ENCODE measurements at regions not wholly inside any gene's neighbourhood (a gene's known extent, or its start where the extent isn't known, plus 50 kb on each side); places are given as distances from the start of the nearest gene placed in this dataset.
"Not testable (repeated sequence)": the region's sequence is repeated elsewhere in the genome, so short reads cannot be mapped to it uniquely, and the experiment has no call there.

DNA sequence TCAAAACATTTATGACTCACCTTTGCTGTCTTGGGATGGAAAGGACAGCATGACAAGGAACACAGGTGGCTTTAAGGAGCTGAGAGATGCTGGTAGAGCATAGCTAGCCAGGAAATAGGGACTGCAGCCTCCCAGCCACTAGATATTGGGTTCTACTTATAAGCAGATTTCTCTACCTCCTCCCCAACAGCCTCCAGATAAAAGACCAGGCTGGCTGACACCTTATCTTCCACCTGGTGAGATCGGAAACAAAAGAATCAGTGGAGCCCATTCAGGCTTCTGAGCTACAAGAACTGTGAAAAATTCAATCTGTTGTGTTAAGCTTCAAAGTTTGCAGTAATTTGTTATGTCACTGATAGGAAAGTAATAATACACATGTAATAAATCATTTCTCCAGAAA, 1278.5 kb upstream of the ZEB2 start:
- DNase-seq, result no peak

GRCh38 chr2:145797692-145798091, 1277.8 kb upstream of the ZEB2 start:
- no peak for DNase-seq

DNA sequence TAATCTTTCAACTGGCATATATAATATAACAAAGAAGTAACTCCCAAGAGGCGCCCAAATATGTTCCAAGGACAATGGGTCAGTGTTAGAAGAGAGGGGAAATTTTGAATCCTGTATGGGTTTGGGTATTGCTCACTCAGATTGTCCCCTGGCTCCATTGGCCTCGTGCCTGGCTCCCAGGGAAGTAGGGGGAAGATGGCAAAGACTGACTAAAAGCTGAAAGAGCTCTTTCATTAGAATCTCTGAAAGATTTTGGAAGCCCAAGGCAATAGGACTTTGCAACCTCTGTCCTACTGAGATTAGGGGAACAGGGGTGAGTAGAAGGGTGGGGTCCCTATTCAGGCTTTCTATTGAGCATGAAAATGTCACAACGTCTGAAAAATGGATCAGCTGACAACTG, 1272.8 kb upstream of the ZEB2 start:
- DNase-seq, result no peak

DNA sequence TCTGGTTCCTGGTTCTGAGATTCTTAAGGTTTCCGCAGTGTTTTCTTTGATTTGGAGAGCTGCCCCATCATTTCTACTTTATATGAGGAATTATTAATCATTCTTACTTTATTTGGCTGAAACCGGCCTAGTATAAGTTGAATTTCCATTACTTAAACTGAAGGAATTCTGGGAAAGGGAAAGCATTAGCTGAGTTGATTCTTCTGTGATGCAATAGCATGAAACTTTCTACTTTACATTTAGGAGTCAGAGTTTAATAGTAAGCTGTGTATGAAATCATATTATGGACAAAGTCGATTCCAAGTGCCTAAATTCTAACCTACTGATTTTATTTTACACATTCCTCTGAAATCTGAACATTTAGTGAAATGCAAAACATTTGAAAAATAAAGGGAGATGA, 1269.7 kb upstream of the ZEB2 start:
- no peak for DNase-seq

DNA sequence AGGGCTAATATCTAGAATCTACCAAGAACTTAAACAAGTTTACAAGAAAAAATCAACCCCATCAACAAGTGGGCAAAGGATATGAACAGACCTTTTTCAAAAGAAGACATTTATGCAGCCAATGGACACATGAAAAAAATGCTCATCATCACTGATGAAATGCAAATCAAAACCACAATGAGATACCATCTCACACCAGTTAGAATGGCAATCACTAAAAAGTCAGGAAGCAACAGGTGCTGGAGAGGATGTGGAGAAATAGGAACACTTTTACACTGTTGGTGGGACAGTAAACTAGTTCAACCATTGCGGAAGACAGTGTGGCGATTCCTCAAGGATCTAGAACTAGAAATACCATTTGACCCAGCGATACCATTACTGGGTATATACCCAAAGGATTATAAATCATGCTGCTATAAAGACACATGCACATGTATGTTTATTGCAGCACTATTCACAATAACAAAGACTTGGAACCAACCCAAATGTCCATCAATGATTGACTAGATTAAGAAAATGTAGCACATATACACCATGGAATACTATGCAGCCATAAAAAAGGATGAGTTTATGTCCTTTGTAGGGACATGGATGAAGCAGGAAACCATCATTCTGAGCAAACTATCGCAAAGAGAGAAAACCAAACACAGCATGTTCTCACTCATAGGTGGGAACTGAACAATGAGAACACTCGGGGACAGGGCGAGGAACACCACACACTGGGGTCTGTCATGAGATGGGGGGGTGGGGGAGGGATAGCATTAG, 1267.9 kb upstream of the ZEB2 start:
- DNase-seq, result not testable (repeated sequence)

- not testable (repeated sequence) for DNase-seq
Measured at GRCh38 chr2:145782607-145783006, 1262.7 kb upstream of the ZEB2 start.

DNA sequence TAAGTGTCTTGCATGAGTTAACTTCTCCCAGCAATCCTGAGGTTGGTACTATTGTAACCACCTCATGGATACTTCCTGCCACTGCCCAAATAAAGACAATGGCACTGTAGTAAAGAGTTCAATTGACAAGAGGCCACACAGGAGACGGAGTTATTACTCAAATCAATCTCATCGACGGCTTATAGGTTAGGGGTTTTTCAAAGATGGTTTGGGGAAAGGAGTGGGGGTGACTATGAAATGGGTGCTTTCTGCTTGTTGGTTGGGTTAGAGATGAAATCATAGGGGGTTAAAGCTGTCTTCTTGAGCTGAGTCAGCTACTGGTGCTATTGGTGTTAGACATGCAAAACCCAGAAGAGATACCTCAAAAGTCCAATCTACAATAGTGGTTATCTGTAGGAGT, 1258.0 kb upstream of the ZEB2 start:
- DNase-seq, result no peak

DNA sequence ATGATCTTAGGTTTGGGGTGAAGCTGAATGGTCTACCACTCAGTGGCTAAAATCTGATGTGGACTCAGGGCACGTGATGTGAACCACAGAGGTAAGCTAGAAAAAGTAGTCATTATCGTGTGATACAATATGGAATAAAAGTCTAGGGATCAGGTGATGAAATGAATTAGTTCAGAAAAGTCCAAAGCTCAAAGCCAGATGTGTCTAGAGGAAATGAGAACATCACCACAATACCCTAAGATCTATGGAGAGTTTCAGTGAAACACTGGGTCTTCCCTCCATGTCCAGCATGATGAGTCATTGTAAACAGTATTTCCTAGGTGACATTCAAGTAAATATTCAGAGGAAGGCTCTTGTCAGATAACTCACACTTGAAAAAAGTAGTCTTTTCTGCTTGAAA, 1257.4 kb upstream of the ZEB2 start:
- no peak for DNase-seq

GRCh38 chr2:145775591-145775990, 1255.7 kb upstream of the ZEB2 start:
- no peak for DNase-seq

GRCh38 chr2:145771525-145771924, 1251.6 kb upstream of the ZEB2 start:
- no peak for DNase-seq

GRCh38 chr2:145769011-145769716, 1249.2 kb upstream of the ZEB2 start:
- DNase-seq, result no peak

DNA sequence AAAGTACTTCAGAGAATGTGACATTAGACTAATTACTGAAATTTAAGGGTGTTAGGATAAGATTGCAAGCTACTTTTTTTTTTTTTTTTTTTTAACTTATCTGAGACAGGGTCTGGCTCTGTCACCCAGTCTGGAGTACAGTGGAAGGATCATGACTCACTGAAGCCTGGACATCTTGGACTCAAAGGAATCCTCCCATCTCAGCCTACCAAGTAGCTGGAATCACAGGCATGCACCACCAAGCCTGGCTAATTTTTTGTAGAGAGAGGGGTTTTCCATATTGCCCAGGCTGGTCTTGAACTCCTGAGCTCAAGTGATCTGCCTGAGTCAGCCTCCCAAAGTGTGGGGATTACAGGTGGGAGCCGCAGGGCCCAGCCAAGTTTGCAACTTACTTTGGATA, 1246.0 kb upstream of the ZEB2 start:
- DNase-seq, result no peak

DNA sequence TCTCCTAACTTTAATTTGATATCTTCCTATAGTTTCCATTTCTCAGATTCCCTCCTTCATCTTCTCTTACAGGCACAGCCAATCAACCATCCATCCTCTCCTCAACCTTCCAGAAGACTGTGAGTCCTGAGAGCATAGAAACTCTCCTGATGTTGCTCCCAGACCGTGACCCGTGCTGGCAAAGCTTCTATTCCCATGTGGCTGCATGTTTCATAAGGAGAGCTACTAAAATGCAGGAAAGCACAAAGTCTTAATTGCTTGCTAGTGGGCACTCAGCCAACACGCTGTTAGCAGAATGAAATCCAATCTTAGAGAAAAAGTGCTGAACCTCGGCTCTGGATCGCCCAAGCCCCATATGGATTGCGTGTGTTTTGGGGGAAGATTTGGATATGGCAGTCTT, 1244.7 kb upstream of the ZEB2 start:
- no peak for DNase-seq

GRCh38 chr2:145760781-145761649, 1241.1 kb upstream of the ZEB2 start:
- DNase-seq, result no peak

DNA sequence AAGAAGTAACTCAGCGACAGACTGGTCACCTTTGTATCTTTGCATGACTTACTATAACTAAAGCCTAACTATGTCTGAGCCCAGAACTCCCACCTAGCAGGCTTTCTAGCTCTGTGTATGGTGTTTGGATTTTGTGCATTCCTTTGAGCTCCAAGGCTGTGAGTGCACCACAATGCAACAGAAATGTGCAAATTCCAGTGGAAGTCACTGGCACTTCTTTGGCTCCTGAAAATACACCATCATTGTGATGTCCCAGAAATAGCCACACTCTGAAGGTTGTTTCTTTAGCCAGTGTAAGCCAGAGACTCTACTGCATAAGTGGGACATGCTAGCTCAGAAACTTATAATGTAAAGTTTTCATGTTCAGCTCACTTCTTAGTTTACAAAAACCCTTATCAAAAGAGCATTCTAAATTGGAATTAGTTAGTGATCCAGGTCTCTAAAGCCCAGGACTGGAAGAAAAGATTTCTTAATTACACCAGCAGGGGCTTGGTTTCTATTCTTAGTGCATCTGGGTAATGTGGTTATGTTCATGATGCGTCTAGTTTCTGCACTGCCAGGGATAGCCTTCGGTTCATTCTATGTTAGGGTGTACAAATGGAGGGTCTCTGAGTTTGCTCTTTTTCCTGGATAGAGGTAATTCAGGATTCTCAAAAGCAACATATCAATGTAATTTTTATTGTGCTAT, 1239.5 kb upstream of the ZEB2 start:
- no peak for DNase-seq

DNA sequence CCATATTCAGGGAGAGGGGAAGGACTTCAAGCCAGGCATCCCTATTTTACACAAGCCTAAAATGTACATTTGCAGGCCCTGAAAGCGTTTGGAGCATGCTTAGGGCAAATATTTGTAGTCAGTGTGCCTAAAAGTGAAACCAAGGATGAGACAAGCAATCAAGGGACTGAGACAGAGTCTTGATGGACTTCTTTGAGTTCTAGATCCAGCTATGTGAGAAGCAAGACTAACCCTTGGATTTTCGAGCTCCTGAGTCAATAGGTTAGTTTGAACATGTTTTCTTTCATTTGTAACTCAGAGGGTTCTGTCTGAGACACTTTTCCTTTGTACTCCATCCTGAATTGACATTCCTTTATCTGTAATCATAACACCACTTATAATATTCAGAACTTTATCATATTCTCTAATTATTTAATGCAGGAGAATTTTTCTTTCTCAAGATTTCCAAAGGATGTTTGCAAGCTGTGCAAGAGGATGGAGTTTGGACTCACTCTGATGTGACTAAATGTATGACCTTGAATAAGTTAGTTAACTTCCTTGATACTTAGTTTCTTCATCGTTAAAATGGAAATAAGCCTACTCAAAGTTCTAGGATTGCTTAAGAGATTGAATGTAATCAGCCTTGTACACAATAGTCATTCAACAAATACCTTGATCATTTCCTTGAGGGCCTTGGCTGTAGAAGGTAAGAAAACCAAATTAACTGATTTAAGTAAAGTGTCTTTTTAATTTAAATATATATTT, 1237.8 kb upstream of the ZEB2 start:
- no peak for DNase-seq

- DNase-seq, result no peak
Measured at GRCh38 chr2:145755019-145755837, 1235.3 kb upstream of the ZEB2 start.

DNA sequence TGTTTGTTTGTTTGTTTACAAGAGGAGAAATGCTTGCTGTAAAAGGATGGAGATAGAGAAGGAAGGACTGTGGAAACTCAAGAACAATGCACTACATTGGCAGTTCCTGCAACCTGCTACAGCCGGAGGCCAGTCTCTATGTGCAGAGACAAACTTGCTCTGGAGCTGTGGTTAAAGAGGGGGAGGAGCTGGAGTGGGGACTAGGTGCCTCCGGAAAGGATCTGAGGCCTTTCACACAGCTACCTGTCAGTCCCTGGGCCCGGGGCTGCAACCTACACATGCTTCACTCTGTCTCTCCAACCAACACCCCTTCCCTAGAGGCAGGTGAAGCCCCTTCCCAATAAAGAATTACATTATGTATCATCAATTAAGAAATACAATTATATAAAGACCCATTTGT, 1234.0 kb upstream of the ZEB2 start:
- DNase-seq, result no peak

DNA sequence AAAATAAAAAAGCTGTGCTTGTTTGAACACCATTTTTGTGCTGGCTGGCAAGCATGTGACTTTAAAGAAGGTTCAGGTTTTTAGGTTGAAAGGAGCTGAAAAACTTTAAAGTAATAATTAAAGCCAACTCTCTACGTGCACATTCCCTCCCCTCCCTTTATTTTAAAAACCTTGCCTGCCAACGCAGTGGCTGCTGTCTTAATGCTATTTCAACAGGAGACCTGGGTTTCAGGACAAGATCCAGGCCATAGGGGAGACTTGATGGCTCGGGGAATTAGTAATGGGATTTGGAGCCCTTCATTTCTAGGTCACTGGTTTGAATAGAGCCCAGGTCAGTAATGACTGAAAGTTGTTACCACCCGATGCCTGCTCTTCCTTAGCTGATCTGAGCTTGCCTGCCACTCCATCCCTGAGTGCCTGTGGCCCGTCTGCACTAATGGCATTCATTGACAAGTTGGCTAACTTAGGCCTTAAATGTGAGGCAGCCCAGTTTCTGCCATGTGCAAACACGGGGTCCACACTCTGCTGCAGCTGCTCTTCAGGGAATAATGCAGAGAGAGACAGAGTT, 1233.2 kb upstream of the ZEB2 start:
- DNase-seq, result no peak

GRCh38 chr2:145752091-145752806, 1232.3 kb upstream of the ZEB2 start:
- DNase-seq, result peak; percentile 73
